PC-3 (cell line): ENCODE measurements at regions not wholly inside any gene's neighbourhood (a gene's known extent, or its start where the extent isn't known, plus 50 kb on each side); places are given as distances from the start of the nearest gene placed in this dataset.

Source experiments
- ATAC-seq: fragments of 200-7000 bp; cut with Tn5 transposase; 2 replicates; pipeline ENCODE4 v1.9.1; 2020; ENCODE audit warnings: mild to moderate bottlenecking, moderate library complexity
- BruUV-seq: library from RNA; stranded (reverse); fragments of 400-500 nt; replicated peaks from 2 replicates; lab custom pipeline; 2021; lab: Mats Ljungman, UMichigan
- CTCF ChIA-PET: fragments of 300-600 bp; sonication (Branson Sonifier 250); formaldehyde crosslinking; loops from one replicate; lab custom pipeline; 2022; ENCODE audit warnings: antibody characterized with exemption; lab: Charles Lee
- POLR2A ChIA-PET: fragments of 300-600 bp; sonication (Branson Sonifier 250); formaldehyde crosslinking; loops from one replicate; lab custom pipeline; 2022; ENCODE audit warnings: antibody characterized with exemption; ENCODE audit not compliant: unreplicated experiment; lab: Charles Lee
- DNase-seq: peaks from one replicate; pipeline ENCODE4 v3.0.0-alpha.2; 2015
- H2AFZ ChIP-seq: fragments of 300-600 bp; sonication (generic); 2 replicates; pipeline ENCODE4 v1.6.0; 2016; ENCODE audit warnings: antibody characterized with exemption, low read length
- H3F3A ChIP-seq: fragments of 300-600 bp; sonication (generic); one replicate; pipeline ENCODE4 v1.6.0; 2017; ENCODE audit warnings: antibody characterized with exemption, low read length, control low read depth, mild to moderate bottlenecking; ENCODE audit not compliant: unreplicated experiment
- H3K27ac ChIP-seq: fragments of 300-600 bp; sonication (generic); 2 replicates; pipeline ENCODE4 v1.5.1; 2016; ENCODE audit warnings: mild to moderate bottlenecking, low read length
- H3K27me3 ChIP-seq: fragments of 300-600 bp; sonication (generic); 2 replicates; pipeline ENCODE4 v1.6.1; 2016; ENCODE audit warnings: low read length, mixed read lengths
- H3K36me3 ChIP-seq: fragments of 300-600 bp; sonication (generic); 2 replicates; pipeline ENCODE4 v1.6.1; 2016; ENCODE audit warnings: low read depth, mixed run types, low read length, mixed read lengths
- H3K4me1 ChIP-seq: fragments of 300-600 bp; sonication (generic); 2 replicates; pipeline ENCODE4 v1.5.1; 2016; ENCODE audit warnings: low read length; ENCODE audit not compliant: insufficient read depth
- H3K4me2 ChIP-seq: fragments of 300-600 bp; sonication (generic); 2 replicates; pipeline ENCODE4 v1.6.0; 2016; ENCODE audit warnings: low read length
- H3K4me3 ChIP-seq: fragments of 300-600 bp; sonication (generic); 2 replicates; pipeline ENCODE4 v1.5.1; 2016; ENCODE audit warnings: mild to moderate bottlenecking, low read length, mixed read lengths
- H3K79me2 ChIP-seq: fragments of 300-600 bp; sonication (generic); 2 replicates; pipeline ENCODE4 v1.6.1; 2017; ENCODE audit warnings: low read length, mixed read lengths
- H3K9ac ChIP-seq: fragments of 300-600 bp; sonication (generic); 2 replicates; pipeline ENCODE4 v1.6.0; 2016; ENCODE audit warnings: mild to moderate bottlenecking, low read length
- H3K9me2 ChIP-seq: fragments of 300-600 bp; sonication (generic); replicated peaks from 2 replicates; pipeline ENCODE4 v1.6.1; 2016; ENCODE audit warnings: mixed run types, low read length, mixed read lengths
- H3K9me3 ChIP-seq: fragments of 300-600 bp; sonication (generic); 2 replicates; pipeline ENCODE4 v1.6.1; 2016; ENCODE audit warnings: low read length, mixed read lengths
- H4K20me1 ChIP-seq: fragments of 300-600 bp; sonication (generic); 2 replicates; pipeline ENCODE4 v1.6.1; 2016; ENCODE audit warnings: low read length, mixed read lengths
- EZH2 ChIP-seq: fragments of 300-600 bp; sonication (generic); IDR thresholded peaks from one replicate; pipeline ENCODE4 v1.6.1; 2017; ENCODE audit warnings: antibody characterized with exemption, mild to moderate bottlenecking, low read length; ENCODE audit not compliant: unreplicated experiment
- EZH2phosphoT487 ChIP-seq: fragments of 300-600 bp; sonication (generic); IDR thresholded peaks from 2 replicates; pipeline ENCODE4 v1.6.1; 2018; ENCODE audit warnings: mild to moderate bottlenecking, antibody characterized with exemption, low read length, borderline replicate concordance
- intact Hi-C: fragments of 100-400 bp; cut with micrococcal nuclease; formaldehyde crosslinking; loops from 2 replicates; pipeline ENCODE4 v1.9.0; 2023
- TF ChIP-seq, protein P1 (sequence below): fragments of 300-600 bp; sonication (generic); conservative IDR thresholded peaks from 2 replicates; pipeline ENCODE4 v1.5.1; 2017; ENCODE audit warnings: antibody characterized with exemption, low read depth, mild to moderate bottlenecking, low read length

DNA sequence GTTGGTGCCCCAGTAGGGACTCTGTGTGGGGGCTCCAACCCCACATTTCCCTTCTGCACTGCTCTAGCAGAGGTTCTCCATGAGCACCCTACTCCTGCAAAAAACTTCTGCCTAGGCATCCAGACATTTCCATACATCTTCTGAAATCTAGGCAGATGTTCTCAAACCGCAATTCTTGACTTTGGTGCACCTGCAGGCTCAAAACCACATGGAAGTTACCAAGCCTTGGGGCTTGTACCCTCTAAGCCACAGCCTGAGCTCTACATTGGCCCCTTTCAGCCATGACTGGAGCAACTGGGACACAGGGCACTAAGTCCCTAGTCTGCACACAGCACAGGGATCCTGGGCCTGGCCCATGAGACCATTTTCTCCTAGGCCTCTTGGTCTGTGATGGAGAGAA, 66.5 kb upstream of the VGLL3 start:
- H3K9me3 ChIP-seq: no peaks in the 10 kb centered on the region
- no TSS peak for BruUV-seq
- H2AFZ ChIP-seq: no peak overlapping the region
- H3K9me2 ChIP-seq: no peaks in the 10 kb centered on the region
- no peaks in the 10 kb centered on the region for H3K27me3 ChIP-seq
- ChIA-PET CTCF (no interaction called here), POLR2A (no interaction called here)
- H3K4me2 ChIP-seq: no peak overlapping the region
- intact Hi-C loops: no loop called here
- H4K20me1 ChIP-seq: no peaks in the 10 kb centered on the region
- no peak for ATAC-seq
- H3K4me3 ChIP-seq: no peak overlapping the region
- H3K4me1 ChIP-seq: peaks cover 5% of the 10 kb centered on the region
- H3F3A ChIP-seq: no peaks in the 10 kb centered on the region
- H3K36me3 ChIP-seq: no peaks in the 10 kb centered on the region
- no peaks in the 10 kb centered on the region for H3K79me2 ChIP-seq
- no peak overlapping the region for H3K9ac ChIP-seq
- H3K27ac ChIP-seq: no peak overlapping the region
- no peak for DNase-seq
- TF ChIP-seq EZH2: no peak
- TF ChIP-seq, protein P1, sequence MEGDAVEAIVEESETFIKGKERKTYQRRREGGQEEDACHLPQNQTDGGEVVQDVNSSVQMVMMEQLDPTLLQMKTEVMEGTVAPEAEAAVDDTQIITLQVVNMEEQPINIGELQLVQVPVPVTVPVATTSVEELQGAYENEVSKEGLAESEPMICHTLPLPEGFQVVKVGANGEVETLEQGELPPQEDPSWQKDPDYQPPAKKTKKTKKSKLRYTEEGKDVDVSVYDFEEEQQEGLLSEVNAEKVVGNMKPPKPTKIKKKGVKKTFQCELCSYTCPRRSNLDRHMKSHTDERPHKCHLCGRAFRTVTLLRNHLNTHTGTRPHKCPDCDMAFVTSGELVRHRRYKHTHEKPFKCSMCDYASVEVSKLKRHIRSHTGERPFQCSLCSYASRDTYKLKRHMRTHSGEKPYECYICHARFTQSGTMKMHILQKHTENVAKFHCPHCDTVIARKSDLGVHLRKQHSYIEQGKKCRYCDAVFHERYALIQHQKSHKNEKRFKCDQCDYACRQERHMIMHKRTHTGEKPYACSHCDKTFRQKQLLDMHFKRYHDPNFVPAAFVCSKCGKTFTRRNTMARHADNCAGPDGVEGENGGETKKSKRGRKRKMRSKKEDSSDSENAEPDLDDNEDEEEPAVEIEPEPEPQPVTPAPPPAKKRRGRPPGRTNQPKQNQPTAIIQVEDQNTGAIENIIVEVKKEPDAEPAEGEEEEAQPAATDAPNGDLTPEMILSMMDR: no peak
- no peak for TF ChIP-seq EZH2phosphoT487

- no TSS peak for BruUV-seq
- no peak for ATAC-seq
- Histone ChIP-seq H3K9me2 (no peaks in the 10 kb centered on the region), H3K4me3 (no peak overlapping the region), H3K79me2 (no peaks in the 10 kb centered on the region), H3K4me1 (peaks cover 9% of the 10 kb centered on the region), H3K9me3 (no peaks in the 10 kb centered on the region), H4K20me1 (no peaks in the 10 kb centered on the region), H3F3A (no peaks in the 10 kb centered on the region), H3K36me3 (no peaks in the 10 kb centered on the region), H3K27me3 (no peaks in the 10 kb centered on the region), H3K27ac (no peak overlapping the region), H3K9ac (no peak overlapping the region), H2AFZ (no peak overlapping the region), H3K4me2 (no peak overlapping the region)
- CTCF ChIA-PET: no interaction called here
- no peak for DNase-seq
- TF ChIP-seq, protein P1: no peak
- TF ChIP-seq EZH2phosphoT487 (no peak), EZH2 (no peak)
- intact Hi-C loops: no loop called here
- POLR2A ChIA-PET: no interaction called here
These were observed 62.6 kb upstream of the VGLL3 start for GRCh38 chr3:87053553-87053952.

- BruUV-seq: no TSS peak
- TF ChIP-seq, protein P1: no peak
- TF ChIP-seq EZH2 (no peak), EZH2phosphoT487 (no peak)
- DNase-seq (no peak), ATAC-seq (no peak)
- Histone ChIP-seq H3K9me3 (no peaks in the 10 kb centered on the region), H3K36me3 (no peaks in the 10 kb centered on the region), H3K9ac (no peak overlapping the region), H4K20me1 (no peaks in the 10 kb centered on the region), H3K4me1 (peaks cover 9% of the 10 kb centered on the region), H3K4me3 (no peak overlapping the region), H3K4me2 (no peak overlapping the region), H3K9me2 (no peaks in the 10 kb centered on the region), H3K79me2 (no peaks in the 10 kb centered on the region), H3K27me3 (no peaks in the 10 kb centered on the region), H3F3A (no peaks in the 10 kb centered on the region), H2AFZ (no peak overlapping the region), H3K27ac (no peak overlapping the region)
- ChIA-PET CTCF (no interaction called here), POLR2A (no interaction called here)
- intact Hi-C loops: no loop called here
These were observed 61.7 kb upstream of the VGLL3 start for GRCh38 chr3:87052499-87053260.
